ENCODE measurements at regions not wholly inside any gene's neighbourhood (a gene's known extent, or its start where the extent isn't known, plus 50 kb on each side); places are given as distances from the start of the nearest gene placed in this dataset.

DNA sequence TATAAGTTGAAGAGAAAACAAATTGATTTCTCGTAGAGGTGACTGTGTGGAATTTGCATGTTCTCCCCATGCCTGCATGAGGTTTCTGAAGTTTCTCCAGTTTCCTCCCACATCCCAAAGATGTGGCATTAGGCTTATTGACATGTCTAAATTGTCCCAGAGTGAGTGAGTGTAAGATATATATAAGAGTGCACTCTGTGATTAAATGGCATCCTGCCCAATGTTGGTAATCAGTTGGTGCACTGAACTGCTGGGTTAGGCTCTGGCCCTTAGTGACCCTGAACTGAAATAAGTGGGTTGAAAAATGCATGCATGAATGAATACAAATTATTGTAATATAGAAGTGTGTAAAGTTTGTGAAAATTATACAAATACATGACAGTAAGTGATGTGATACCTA, 1106.5 kb downstream of the TECRL start:
- Histone ChIP-seq H3K4ac (ENCODE audit: low read depth, low read length) (no peak overlapping the region), H4K5ac (ENCODE audit: low read depth, low read length) (no peak overlapping the region), H3K56ac (ENCODE audit: extremely low read depth, insufficient read depth, low read length) (no peak overlapping the region), H3K27ac (ENCODE audit: insufficient read depth, low read length) (no peak overlapping the region), H2BK5ac (ENCODE audit: low read depth, low read length, poor library complexity, severe bottlenecking) (no peak overlapping the region), H2AK9ac (replicated peaks; ENCODE audit: low read depth, low read length, poor library complexity) (no peak overlapping the region), H3K4me3 (ENCODE audit: insufficient read depth, low read depth, low read length) (no peak overlapping the region), H3K14ac (replicated peaks; ENCODE audit: low read depth, low read length) (no peak overlapping the region), H3K4me2 (ENCODE audit: low read depth, low read length) (no peak overlapping the region), H2AFZ (replicated peaks; ENCODE audit: low read length, poor library complexity) (no peak overlapping the region), H2BK120ac (ENCODE audit: low read depth, low read length) (no peak overlapping the region), H3K4me1 (ENCODE audit: control insufficient read depth, insufficient read depth, low read length) (no peaks in the 10 kb centered on the region), H3K9me1 (ENCODE audit: insufficient read depth, low read length) (no peaks in the 10 kb centered on the region), H3K9ac (ENCODE audit: low read depth, low read length) (no peak overlapping the region), H3K18ac (ENCODE audit: low read depth, low read length) (no peak overlapping the region), H3K36me3 (ENCODE audit: control insufficient read depth, insufficient read depth, low read length) (no peaks in the 10 kb centered on the region), H2AK5ac (ENCODE audit: low read depth, low read length) (no peak overlapping the region), H4K91ac (ENCODE audit: insufficient read depth, low read depth, low read length) (no peak overlapping the region), H3K23ac (ENCODE audit: low read depth, low read length) (no peak overlapping the region), H2BK15ac (ENCODE audit: low read depth, low read length) (no peak overlapping the region), H3K9me3 (ENCODE audit: control insufficient read depth, insufficient read depth, low read length) (peaks cover 4% of the 10 kb centered on the region; the same call in 1 of the 2 replicates), H2BK20ac (ENCODE audit: low read depth, low read length) (no peak overlapping the region), H4K20me1 (ENCODE audit: insufficient read depth, low read length) (no peaks in the 10 kb centered on the region), H4K8ac (ENCODE audit: low read depth in 2 of 2, low read length in 2 of 2) (no peak overlapping the region), H3K79me1 (ENCODE audit: low read depth in 1 of 2, low read length in 2 of 2) (no peaks in the 10 kb centered on the region), H3K27me3 (ENCODE audit: control insufficient read depth, insufficient read depth, low read length) (no peaks in the 10 kb centered on the region)
- WGBS, 2 experiments (ENCODE audit: extremely low coverage in 2 of 2, insufficient read length in 1 of 2): no CpG with 5 or more reads among the region's 1 CpG
- intact Hi-C loops (cut with micrococcal nuclease) (no loop called here), dilution Hi-C loops (cut with HindIII; ENCODE audit: low sequenced_read_pairs, unreplicated experiment) (no loop called here), in situ Hi-C loops (cut with MboI; ENCODE audit: low sequenced_read_pairs) (no loop called here)
- no peak for DNase-seq
- ATAC-seq (ENCODE audit: low read depth): no peak
- ChIA-PET POLR2A (ENCODE audit: unreplicated experiment) (no interaction called here), CTCF (no interaction called here)
- no TSS peak for BruUV-seq (replicated peaks)
- no peak for TF ChIP-seq MAFK (IDR thresholded peaks at IDR 0.05; ENCODE audit: low read depth, low read length)
- no peak for TF ChIP-seq FOS (IDR thresholded peaks at IDR 0.05; ENCODE audit: low read depth, low read length)
- TF ChIP-seq BHLHE40 (IDR thresholded peaks at IDR 0.05; ENCODE audit: low read depth, low read length): no peak
- no peak for TF ChIP-seq NFE2L2 (IDR thresholded peaks at IDR 0.05; ENCODE audit: low read depth, low read length)
- TF ChIP-seq, protein P1, sequence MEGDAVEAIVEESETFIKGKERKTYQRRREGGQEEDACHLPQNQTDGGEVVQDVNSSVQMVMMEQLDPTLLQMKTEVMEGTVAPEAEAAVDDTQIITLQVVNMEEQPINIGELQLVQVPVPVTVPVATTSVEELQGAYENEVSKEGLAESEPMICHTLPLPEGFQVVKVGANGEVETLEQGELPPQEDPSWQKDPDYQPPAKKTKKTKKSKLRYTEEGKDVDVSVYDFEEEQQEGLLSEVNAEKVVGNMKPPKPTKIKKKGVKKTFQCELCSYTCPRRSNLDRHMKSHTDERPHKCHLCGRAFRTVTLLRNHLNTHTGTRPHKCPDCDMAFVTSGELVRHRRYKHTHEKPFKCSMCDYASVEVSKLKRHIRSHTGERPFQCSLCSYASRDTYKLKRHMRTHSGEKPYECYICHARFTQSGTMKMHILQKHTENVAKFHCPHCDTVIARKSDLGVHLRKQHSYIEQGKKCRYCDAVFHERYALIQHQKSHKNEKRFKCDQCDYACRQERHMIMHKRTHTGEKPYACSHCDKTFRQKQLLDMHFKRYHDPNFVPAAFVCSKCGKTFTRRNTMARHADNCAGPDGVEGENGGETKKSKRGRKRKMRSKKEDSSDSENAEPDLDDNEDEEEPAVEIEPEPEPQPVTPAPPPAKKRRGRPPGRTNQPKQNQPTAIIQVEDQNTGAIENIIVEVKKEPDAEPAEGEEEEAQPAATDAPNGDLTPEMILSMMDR (conservative IDR thresholded peaks at IDR 0.05; ENCODE audit: low read depth, low read length): no peak
- TF ChIP-seq CHD1 (IDR thresholded peaks at IDR 0.05; ENCODE audit: low read depth, low read length): no peak
- no peak for TF ChIP-seq ELK1 (IDR thresholded peaks at IDR 0.05; ENCODE audit: borderline replicate concordance, low read depth, low read length)
- no peak for TF ChIP-seq RFX5 (IDR thresholded peaks at IDR 0.05; ENCODE audit: low read depth, low read length)
- TF ChIP-seq RAD21 (IDR thresholded peaks at IDR 0.05; ENCODE audit: low read length): no peak
- no peak for TF ChIP-seq MXI1 (IDR thresholded peaks at IDR 0.05; ENCODE audit: borderline replicate concordance, low read depth, low read length)
- TF ChIP-seq, protein P2, sequence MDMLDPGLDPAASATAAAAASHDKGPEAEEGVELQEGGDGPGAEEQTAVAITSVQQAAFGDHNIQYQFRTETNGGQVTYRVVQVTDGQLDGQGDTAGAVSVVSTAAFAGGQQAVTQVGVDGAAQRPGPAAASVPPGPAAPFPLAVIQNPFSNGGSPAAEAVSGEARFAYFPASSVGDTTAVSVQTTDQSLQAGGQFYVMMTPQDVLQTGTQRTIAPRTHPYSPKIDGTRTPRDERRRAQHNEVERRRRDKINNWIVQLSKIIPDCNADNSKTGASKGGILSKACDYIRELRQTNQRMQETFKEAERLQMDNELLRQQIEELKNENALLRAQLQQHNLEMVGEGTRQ (IDR thresholded peaks at IDR 0.05; ENCODE audit: low read depth, low read length): no peak
- no peak for TF ChIP-seq CEBPB (IDR thresholded peaks at IDR 0.05; ENCODE audit: low read depth, low read length)
- TF ChIP-seq RCOR1 (IDR thresholded peaks at IDR 0.05; ENCODE audit: insufficient replicate concordance, low read length): no peak
- TF ChIP-seq MAZ (IDR thresholded peaks at IDR 0.05; ENCODE audit: borderline replicate concordance, low read depth, low read length): no peak
- TF ChIP-seq POLR2A (IDR thresholded peaks at IDR 0.05; ENCODE audit: low read depth, low read length): no peak
- TF ChIP-seq SMC3 (IDR thresholded peaks at IDR 0.05; ENCODE audit: low read depth, low read length): no peak

Data from IMR-90 (cell line).